Loucy (cell line): ENCODE measurements at regions not wholly inside any gene's neighbourhood (a gene's known extent, or its start where the extent isn't known, plus 50 kb on each side); places are given as distances from the start of the nearest gene placed in this dataset.

ENCODE experiments used
- CTCF ChIP-seq: fragments of 200-600 bp; sonication (generic); conservative IDR thresholded peaks from 2 replicates; pipeline ENCODE4 v1.5.1; 2014; ENCODE audit warnings: mild to moderate bottlenecking, antibody characterized with exemption, low read length
- EZH2phosphoT487 ChIP-seq: fragments of 200-600 bp; IDR thresholded peaks from 2 replicates; pipeline ENCODE4 v1.6.1; 2018; ENCODE audit warnings: antibody characterized with exemption, mild to moderate bottlenecking, moderate library complexity, borderline replicate concordance

GRCh38 chr16:65618333-65618732, 496.5 kb upstream of the CDH11 start:
- no peak for TF ChIP-seq CTCF
- TF ChIP-seq EZH2phosphoT487 = no peak
